Activated T-helper 2 cell treated with anti-CD3 and anti-CD28 coated beads, Interferon-gamma antibody, Interleukin-2, Interleukin-4, amounts not matched to agents 10 μg/mL and 5 μg/mL and 100 μg/mL, durations not matched to agents 14 hours and 24 hours and 36 hours (primary cell): ENCODE measurements at regions not wholly inside any gene's neighbourhood (a gene's known extent, or its start where the extent isn't known, plus 50 kb on each side); places are given as distances from the start of the nearest gene placed in this dataset.

Source experiments
- DNase-seq: peaks from one replicate; pipeline ENCODE4 v3.0.0; 2021; ENCODE audit warnings: low spot score
- H3K27ac Mint-ChIP-seq: one replicate; pipeline ENCODE4 v1.8.0; 2021; ENCODE audit warnings: mixed read lengths
- H3K27me3 Mint-ChIP-seq: one replicate; pipeline ENCODE4 v1.8.0; 2021; ENCODE audit warnings: low read depth, mixed read lengths
- H3K36me3 Mint-ChIP-seq: one replicate; pipeline ENCODE4 v1.8.0; 2021; ENCODE audit warnings: low read depth, mixed read lengths
- H3K4me1 Mint-ChIP-seq: one replicate; pipeline ENCODE4 v1.8.0; 2021; ENCODE audit warnings: low read depth, mixed read lengths
- H3K4me3 Mint-ChIP-seq: one replicate; pipeline ENCODE4 v1.8.0; 2021; ENCODE audit warnings: low read depth, mild to moderate bottlenecking, moderate library complexity, mixed read lengths
- H3K9me3 Mint-ChIP-seq: one replicate; pipeline ENCODE4 v1.8.0; 2021; ENCODE audit warnings: mixed read lengths
- intact Hi-C: fragments of 100-400 bp; cut with micrococcal nuclease; formaldehyde crosslinking; loops from one replicate; pipeline ENCODE4 v1.15.1; 2023

GRCh38 chr10:78905015-78905956 lies 163.5 kb upstream of the ZMIZ1 start:
- H3K9me3 Mint-ChIP-seq = no peaks in the 10 kb centered on the region
- H3K27me3 Mint-ChIP-seq = no peaks in the 10 kb centered on the region
- no peak overlapping the region for H3K27ac Mint-ChIP-seq
- no peak for DNase-seq
- H3K4me3 Mint-ChIP-seq = no peak overlapping the region
- intact Hi-C loops = no loop called here
- no peaks in the 10 kb centered on the region for H3K4me1 Mint-ChIP-seq
- no peaks in the 10 kb centered on the region for H3K36me3 Mint-ChIP-seq

GRCh38 chr10:78905957-78906308 lies 162.8 kb upstream of the ZMIZ1 start:
- intact Hi-C loops = no loop called here
- no peak for DNase-seq

GRCh38 chr10:78906734-78907390 lies 161.9 kb upstream of the ZMIZ1 start:
- DNase-seq = no peak
- Mint-ChIP-seq H3K27ac (no peak overlapping the region), H3K4me1 (no peaks in the 10 kb centered on the region), H3K4me3 (no peak overlapping the region), H3K27me3 (peaks cover 4% of the 10 kb centered on the region), H3K36me3 (no peaks in the 10 kb centered on the region), H3K9me3 (no peaks in the 10 kb centered on the region)
- intact Hi-C loops = no loop called here

More at GRCh38 chr10:78905957-78906308, 162.8 kb upstream of the ZMIZ1 start:
- H3K9me3 Mint-ChIP-seq = no peaks in the 10 kb centered on the region
- no peak overlapping the region for H3K27ac Mint-ChIP-seq
- H3K4me3 Mint-ChIP-seq = no peak overlapping the region
- no peaks in the 10 kb centered on the region for H3K4me1 Mint-ChIP-seq
- no peaks in the 10 kb centered on the region for H3K36me3 Mint-ChIP-seq
- H3K27me3 Mint-ChIP-seq = peaks cover under 1% of the 10 kb centered on the region

GRCh38 chr10:78907551-78908211 lies 161.1 kb upstream of the ZMIZ1 start:
- no peaks in the 10 kb centered on the region for H3K4me1 Mint-ChIP-seq
- peaks cover 4% of the 10 kb centered on the region for H3K27me3 Mint-ChIP-seq
- no peaks in the 10 kb centered on the region for H3K9me3 Mint-ChIP-seq
- no peaks in the 10 kb centered on the region for H3K36me3 Mint-ChIP-seq
- H3K27ac Mint-ChIP-seq = no peak overlapping the region
- no peak overlapping the region for H3K4me3 Mint-ChIP-seq
- intact Hi-C loops = no loop called here
- DNase-seq = no peak

- no peak overlapping the region for H3K27ac Mint-ChIP-seq
- H3K27me3 Mint-ChIP-seq = peaks cover 4% of the 10 kb centered on the region
- intact Hi-C loops = no loop called here
- H3K4me3 Mint-ChIP-seq = no peak overlapping the region
- H3K4me1 Mint-ChIP-seq = no peaks in the 10 kb centered on the region
- H3K9me3 Mint-ChIP-seq = no peaks in the 10 kb centered on the region
- DNase-seq = no peak
- H3K36me3 Mint-ChIP-seq = no peaks in the 10 kb centered on the region
Observed at GRCh38 chr10:78909221-78909620, 159.5 kb upstream of the ZMIZ1 start.

- no peak overlapping the region for H3K27ac Mint-ChIP-seq
- intact Hi-C loops = no loop called here
- H3K36me3 Mint-ChIP-seq = no peaks in the 10 kb centered on the region
- DNase-seq = no peak
- H3K4me3 Mint-ChIP-seq = no peak overlapping the region
- no peaks in the 10 kb centered on the region for H3K4me1 Mint-ChIP-seq
- H3K9me3 Mint-ChIP-seq = no peaks in the 10 kb centered on the region
- peaks cover 4% of the 10 kb centered on the region for H3K27me3 Mint-ChIP-seq
Observed at GRCh38 chr10:78910021-78910420, 158.7 kb upstream of the ZMIZ1 start.

GRCh38 chr10:78910476-78910875 lies 158.3 kb upstream of the ZMIZ1 start:
- no peaks in the 10 kb centered on the region for H3K36me3 Mint-ChIP-seq
- intact Hi-C loops = no loop called here
- H3K27me3 Mint-ChIP-seq = peaks cover 4% of the 10 kb centered on the region
- no peaks in the 10 kb centered on the region for H3K9me3 Mint-ChIP-seq
- DNase-seq = no peak
- no peak overlapping the region for H3K4me3 Mint-ChIP-seq
- H3K4me1 Mint-ChIP-seq = no peaks in the 10 kb centered on the region
- H3K27ac Mint-ChIP-seq = no peak overlapping the region

GRCh38 chr10:78910886-78911285 lies 157.9 kb upstream of the ZMIZ1 start:
- peaks cover 4% of the 10 kb centered on the region for H3K27me3 Mint-ChIP-seq
- H3K36me3 Mint-ChIP-seq = no peaks in the 10 kb centered on the region
- DNase-seq = no peak
- H3K27ac Mint-ChIP-seq = no peak overlapping the region
- intact Hi-C loops = no loop called here
- H3K4me1 Mint-ChIP-seq = no peaks in the 10 kb centered on the region
- no peak overlapping the region for H3K4me3 Mint-ChIP-seq
- no peaks in the 10 kb centered on the region for H3K9me3 Mint-ChIP-seq

GRCh38 chr10:78911533-78912340 lies 157.0 kb upstream of the ZMIZ1 start:
- Mint-ChIP-seq H3K9me3 (no peaks in the 10 kb centered on the region), H3K4me3 (no peak overlapping the region), H3K27me3 (peaks cover 4% of the 10 kb centered on the region), H3K36me3 (no peaks in the 10 kb centered on the region), H3K4me1 (no peaks in the 10 kb centered on the region), H3K27ac (no peak overlapping the region)
- intact Hi-C loops = no loop called here
- DNase-seq = no peak

GRCh38 chr10:78912361-78913218 lies 156.2 kb upstream of the ZMIZ1 start:
- Mint-ChIP-seq H3K9me3 (no peaks in the 10 kb centered on the region), H3K4me1 (no peaks in the 10 kb centered on the region), H3K27ac (no peak overlapping the region), H3K36me3 (no peaks in the 10 kb centered on the region), H3K27me3 (peaks cover 4% of the 10 kb centered on the region), H3K4me3 (no peak overlapping the region)
- DNase-seq = no peak
- intact Hi-C loops = no loop called here

GRCh38 chr10:78913219-78914059 lies 155.3 kb upstream of the ZMIZ1 start:
- no peak overlapping the region for H3K27ac Mint-ChIP-seq
- H3K36me3 Mint-ChIP-seq = no peaks in the 10 kb centered on the region
- no peak for DNase-seq
- H3K9me3 Mint-ChIP-seq = no peaks in the 10 kb centered on the region
- H3K27me3 Mint-ChIP-seq = peaks cover 4% of the 10 kb centered on the region
- intact Hi-C loops = no loop called here
- H3K4me1 Mint-ChIP-seq = no peaks in the 10 kb centered on the region
- no peak overlapping the region for H3K4me3 Mint-ChIP-seq
